HepG2 (cell line): ENCODE measurements at regions not wholly inside any gene's neighbourhood (a gene's known extent, or its start where the extent isn't known, plus 50 kb on each side); places are given as distances from the start of the nearest gene placed in this dataset.

ENCODE experiments used
- ATAC-seq: fragments of 200-7000 bp; cut with Tn5 transposase; 3 replicates; pipeline ENCODE4 v1.9.1; 2020; ENCODE audit warnings: mild to moderate bottlenecking, moderate library complexity
- BruUV-seq: library from RNA; stranded (reverse); fragments of 400-500 nt; replicated peaks from 2 replicates; lab custom pipeline; 2021; lab: Mats Ljungman, UMichigan
- CTCF ChIA-PET: fragments of 300-600 bp; formaldehyde crosslinking; extraction: SDS; loops from one replicate; lab custom pipeline; 2021; ENCODE audit warnings: low total read pairs, inconsistent platforms, low intra/inter-chr PET ratio; lab: Yijun Ruan, JAX
- POLR2A ChIA-PET: fragments of 350-600 bp; sonication (Branson Sonifier 250); formaldehyde crosslinking; loops from one replicate; lab custom pipeline; 2020; ENCODE audit warnings: antibody characterized with exemption, inconsistent platforms; lab: Yijun Ruan, JAX
- DNase-seq: peaks from one replicate; pipeline ENCODE4 v3.0.0-alpha.2; 2015; ENCODE audit warnings: low spot score
- FAIRE-seq: peaks from 3 replicates; lab custom pipeline; 2011; peaks lifted over from hg19 to GRCh38; lab: Jason Lieb, UNC
- H2AFZ ChIP-seq: one replicate; pipeline ENCODE4 v1.6.1; 2011; ENCODE audit warnings: low read length, inconsistent platforms
- H3K27ac ChIP-seq: fragments of 300-600 bp; 3 replicates; pipeline ENCODE4 v1.8.0; 2011; ENCODE audit warnings: mixed run types, mild to moderate bottlenecking, mixed read lengths, low read length, inconsistent platforms; ENCODE audit not compliant: insufficient read depth; ENCODE audit errors: extremely low read length
- H3K27me3 ChIP-seq, 2 experiments: fragments of 200-600 bp in 1 of 2; 2 replicates in 1 of 2; 3 replicates in 1 of 2; pipeline versions ENCODE4 v1.6.0 to v1.8.0; 2011; ENCODE audit warnings: low read length in 2 of 2, mild to moderate bottlenecking in 2 of 2, moderate library complexity in 2 of 2, inconsistent platforms in 1 of 2; ENCODE audit not compliant: insufficient read depth in 2 of 2, control insufficient read depth in 1 of 2
- H3K36me3 ChIP-seq, 2 experiments: fragments of 200-600 bp in 1 of 2; replicated peaks in 1 of 2; 2 replicates in 1 of 2; 3 replicates in 1 of 2; pipeline versions ENCODE4 v1.5.1 to v1.8.0; 2011; ENCODE audit warnings: low read length in 2 of 2, inconsistent platforms in 1 of 2; ENCODE audit not compliant: insufficient read depth in 2 of 2, control insufficient read depth in 1 of 2
- H3K4me1 ChIP-seq: 2 replicates; pipeline ENCODE4 v1.5.1; 2012; ENCODE audit warnings: low read length, inconsistent platforms; ENCODE audit not compliant: insufficient read depth
- H3K4me2 ChIP-seq: 2 replicates; pipeline ENCODE4 v1.6.0; 2011; ENCODE audit warnings: low read depth, low read length, inconsistent platforms
- H3K4me3 ChIP-seq, 3 experiments: fragments of 200-600 bp in 1 of 3; sonication (generic), shearing (Covaris generic) in 1 of 3; replicated peaks in 1 of 3; 2 replicates each; pipeline ENCODE4 v1.5.1; 2011 to 2016; ENCODE audit warnings: low read length in 3 of 3, inconsistent platforms in 2 of 3, low read depth in 2 of 3, mild to moderate bottlenecking in 2 of 3, control low read depth in 1 of 3, mixed read lengths in 1 of 3; ENCODE audit not compliant: insufficient read depth in 1 of 3
- H3K79me2 ChIP-seq: one replicate; pipeline ENCODE4 v1.6.1; 2011; ENCODE audit warnings: low read length, inconsistent platforms; ENCODE audit not compliant: insufficient read depth
- H3K9ac ChIP-seq: 2 replicates; pipeline ENCODE4 v1.6.0; 2011; ENCODE audit warnings: mild to moderate bottlenecking, low read depth, low read length, inconsistent platforms; ENCODE audit not compliant: insufficient read depth
- H3K9me3 ChIP-seq: 2 replicates; pipeline ENCODE4 v1.5.1; 2012; ENCODE audit warnings: mild to moderate bottlenecking, low read length
- H4K20me1 ChIP-seq: 2 replicates; pipeline ENCODE4 v1.6.0; 2011; ENCODE audit warnings: inconsistent platforms, mild to moderate bottlenecking, low read length, moderate library complexity; ENCODE audit not compliant: insufficient read depth
- CREM ChIP-seq, 2 experiments: sonication (generic) in 1 of 2; formaldehyde crosslinking in 1 of 2; IDR thresholded peaks; 2 replicates each; pipeline versions ENCODE4 v1.4.0 to v1.6.1; 2016 to 2020; ENCODE audit warnings: antibody characterized with exemption in 1 of 2, mild to moderate bottlenecking in 1 of 2, missing genetic modification reagents in 1 of 2
- HNRNPLL ChIP-seq: fragments of 200-400 bp; formaldehyde crosslinking; IDR thresholded peaks from 2 replicates; pipeline ENCODE4 v1.6.1; 2017; ENCODE audit warnings: mild to moderate bottlenecking, low read depth, low read length; ENCODE audit not compliant: poor library complexity, severe bottlenecking
- KDM1A ChIP-seq: IDR thresholded peaks from 2 replicates; pipeline ENCODE4 v1.6.1; 2016; ENCODE audit warnings: missing compliant biosample characterization
- RAD51 ChIP-seq: fragments of 450-650 bp; IDR thresholded peaks from 2 replicates; pipeline ENCODE4 v1.6.1; 2016; ENCODE audit warnings: borderline replicate concordance
- RARG ChIP-seq: sonication (generic); formaldehyde crosslinking; IDR thresholded peaks from 2 replicates; pipeline ENCODE4 v1.4.0; 2020; ENCODE audit warnings: low read depth, mild to moderate bottlenecking, missing genetic modification reagents
- SOX5 ChIP-seq: IDR thresholded peaks from 2 replicates; pipeline ENCODE4 v1.6.1; 2016; ENCODE audit warnings: borderline replicate concordance
- ZNF101 ChIP-seq: sonication (generic); formaldehyde crosslinking; IDR thresholded peaks from 2 replicates; pipeline ENCODE4 v1.4.0; 2020; ENCODE audit warnings: mild to moderate bottlenecking, low read depth, missing genetic modification reagents, borderline replicate concordance
- ZNF367 ChIP-seq: sonication (generic); formaldehyde crosslinking; IDR thresholded peaks from 2 replicates; pipeline ENCODE4 v1.4.0; 2020; ENCODE audit warnings: missing genetic modification reagents, borderline replicate concordance
- ZNF629 ChIP-seq: sonication (generic); formaldehyde crosslinking; conservative IDR thresholded peaks from 2 replicates; pipeline ENCODE4 v1.5.0; 2020; ENCODE audit warnings: missing genetic modification reagents
- WGBS: methylation state at CpG from one replicate; pipeline ENCODE4 v1.1.6; 2017; ENCODE audit warnings: low lambda C conversion rate; 5-methylcytosine and 5-hydroxymethylcytosine counted together
- in situ Hi-C: cut with HindIII; loops from 2 replicates; pipeline ENCODE4 v1.10.0; 2017; ENCODE audit warnings: low pct_unique_long_range_greater_than_20kb; ENCODE audit not compliant: extremely low pct_ligation_motif_present
- intact Hi-C: fragments of 100-400 bp; cut with micrococcal nuclease; formaldehyde crosslinking; loops from one replicate; pipeline ENCODE4 v1.10.0; 2022; ENCODE audit not compliant: unreplicated experiment
- TF ChIP-seq, protein P1 (sequence below): sonication (generic); formaldehyde crosslinking; IDR thresholded peaks from 2 replicates; pipeline ENCODE4 v1.4.0; 2020; ENCODE audit warnings: missing genetic modification reagents
- TF ChIP-seq, protein P2 (sequence below): sonication (generic); formaldehyde crosslinking; IDR thresholded peaks from 2 replicates; pipeline ENCODE4 v1.4.0; 2020; ENCODE audit warnings: missing genetic modification reagents, borderline replicate concordance
- TF ChIP-seq, protein P3 (sequence below): sonication (generic); formaldehyde crosslinking; IDR thresholded peaks from 2 replicates; pipeline ENCODE4 v1.4.0; 2020; ENCODE audit warnings: missing genetic modification reagents, borderline replicate concordance
- TF ChIP-seq, protein P4 (sequence below): sonication (generic); formaldehyde crosslinking; IDR thresholded peaks from 2 replicates; pipeline ENCODE4 v1.4.0; 2020; ENCODE audit warnings: missing genetic modification reagents, borderline replicate concordance

DNA sequence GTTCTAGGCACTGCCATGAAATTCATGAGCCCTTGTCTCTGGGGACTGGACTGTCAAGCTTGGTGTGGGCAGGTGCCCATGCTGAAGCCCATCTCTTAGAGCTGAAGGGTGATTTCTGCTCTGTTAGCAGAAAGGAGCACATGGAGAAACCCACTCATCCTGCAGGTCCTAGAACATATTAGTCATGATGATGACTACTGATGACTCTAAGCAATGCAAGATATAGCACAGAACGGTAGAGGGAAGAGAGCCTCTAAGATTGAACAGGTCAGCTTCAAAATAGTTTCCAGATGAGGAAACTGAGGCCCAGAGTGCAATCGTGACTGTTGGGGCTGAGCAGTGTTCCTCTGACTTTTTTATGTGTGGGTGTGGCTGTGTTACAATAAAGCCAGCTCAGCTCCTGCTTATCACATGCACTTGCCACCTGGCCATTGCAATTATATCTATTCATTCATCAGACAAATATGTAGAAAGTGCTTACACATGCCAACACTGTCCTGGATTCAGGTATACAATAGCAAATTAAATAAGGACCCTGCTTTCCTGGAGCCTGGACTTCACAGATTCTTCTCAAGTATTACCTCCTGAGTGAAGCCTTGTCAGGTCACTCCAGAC is 140.2 kb upstream of the BRINP1 start:
- no peak overlapping the region for H3K9ac ChIP-seq
- intact Hi-C loops (no loop called here), in situ Hi-C loops (no loop called here)
- H3K27ac ChIP-seq = no peak overlapping the region
- H2AFZ ChIP-seq = no peak overlapping the region
- DNase-seq (no peak), ATAC-seq (no peak), FAIRE-seq (no peak)
- H4K20me1 ChIP-seq = no peaks in the 10 kb centered on the region
- POLR2A ChIA-PET = no interaction called here
- no peaks in the 10 kb centered on the region for H3K27me3 ChIP-seq
- WGBS = 0% methylated on average over 2 of the region's 2 CpGs
- no peak overlapping the region for H3K4me2 ChIP-seq
- CTCF ChIA-PET = no interaction called here
- H3K79me2 ChIP-seq = no peaks in the 10 kb centered on the region
- H3K9me3 ChIP-seq = no peaks in the 10 kb centered on the region
- H3K4me1 ChIP-seq = no peaks in the 10 kb centered on the region
- no peak overlapping the region for H3K4me3 ChIP-seq
- no TSS peak for BruUV-seq
- no peaks in the 10 kb centered on the region for H3K36me3 ChIP-seq
- TF ChIP-seq, protein P1, sequence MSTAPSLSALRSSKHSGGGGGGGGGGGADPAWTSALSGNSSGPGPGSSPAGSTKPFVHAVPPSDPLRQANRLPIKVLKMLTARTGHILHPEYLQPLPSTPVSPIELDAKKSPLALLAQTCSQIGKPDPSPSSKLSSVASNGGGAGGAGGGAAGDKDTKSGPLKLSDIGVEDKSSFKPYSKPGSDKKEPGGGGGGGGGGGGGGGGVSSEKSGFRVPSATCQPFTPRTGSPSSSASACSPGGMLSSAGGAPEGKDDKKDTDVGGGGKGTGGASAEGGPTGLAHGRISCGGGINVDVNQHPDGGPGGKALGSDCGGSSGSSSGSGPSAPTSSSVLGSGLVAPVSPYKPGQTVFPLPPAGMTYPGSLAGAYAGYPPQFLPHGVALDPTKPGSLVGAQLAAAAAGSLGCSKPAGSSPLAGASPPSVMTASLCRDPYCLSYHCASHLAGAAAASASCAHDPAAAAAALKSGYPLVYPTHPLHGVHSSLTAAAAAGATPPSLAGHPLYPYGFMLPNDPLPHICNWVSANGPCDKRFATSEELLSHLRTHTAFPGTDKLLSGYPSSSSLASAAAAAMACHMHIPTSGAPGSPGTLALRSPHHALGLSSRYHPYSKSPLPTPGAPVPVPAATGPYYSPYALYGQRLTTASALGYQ = no peak
- no peak for TF ChIP-seq HNRNPLL
- TF ChIP-seq ZNF629 (CRISPR knock-in tag) = no peak
- TF ChIP-seq KDM1A (CRISPR knock-in tag) = no peak
- TF ChIP-seq, protein P2, sequence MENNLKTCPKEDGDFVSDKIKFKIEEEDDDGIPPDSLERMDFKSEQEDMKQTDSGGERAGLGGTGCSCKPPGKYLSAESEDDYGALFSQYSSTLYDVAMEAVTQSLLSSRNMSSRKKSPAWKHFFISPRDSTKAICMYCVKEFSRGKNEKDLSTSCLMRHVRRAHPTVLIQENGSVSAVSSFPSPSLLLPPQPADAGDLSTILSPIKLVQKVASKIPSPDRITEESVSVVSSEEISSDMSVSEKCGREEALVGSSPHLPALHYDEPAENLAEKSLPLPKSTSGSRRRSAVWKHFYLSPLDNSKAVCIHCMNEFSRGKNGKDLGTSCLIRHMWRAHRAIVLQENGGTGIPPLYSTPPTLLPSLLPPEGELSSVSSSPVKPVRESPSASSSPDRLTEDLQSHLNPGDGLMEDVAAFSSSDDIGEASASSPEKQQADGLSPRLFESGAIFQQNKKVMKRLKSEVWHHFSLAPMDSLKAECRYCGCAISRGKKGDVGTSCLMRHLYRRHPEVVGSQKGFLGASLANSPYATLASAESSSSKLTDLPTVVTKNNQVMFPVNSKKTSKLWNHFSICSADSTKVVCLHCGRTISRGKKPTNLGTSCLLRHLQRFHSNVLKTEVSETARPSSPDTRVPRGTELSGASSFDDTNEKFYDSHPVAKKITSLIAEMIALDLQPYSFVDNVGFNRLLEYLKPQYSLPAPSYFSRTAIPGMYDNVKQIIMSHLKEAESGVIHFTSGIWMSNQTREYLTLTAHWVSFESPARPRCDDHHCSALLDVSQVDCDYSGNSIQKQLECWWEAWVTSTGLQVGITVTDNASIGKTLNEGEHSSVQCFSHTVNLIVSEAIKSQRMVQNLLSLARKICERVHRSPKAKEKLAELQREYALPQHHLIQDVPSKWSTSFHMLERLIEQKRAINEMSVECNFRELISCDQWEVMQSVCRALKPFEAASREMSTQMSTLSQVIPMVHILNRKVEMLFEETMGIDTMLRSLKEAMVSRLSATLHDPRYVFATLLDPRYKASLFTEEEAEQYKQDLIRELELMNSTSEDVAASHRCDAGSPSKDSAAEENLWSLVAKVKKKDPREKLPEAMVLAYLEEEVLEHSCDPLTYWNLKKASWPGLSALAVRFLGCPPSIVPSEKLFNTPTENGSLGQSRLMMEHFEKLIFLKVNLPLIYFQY (CRISPR knock-in tag) = no peak
- no peak for TF ChIP-seq ZNF101 (CRISPR knock-in tag)
- TF ChIP-seq, protein P3, sequence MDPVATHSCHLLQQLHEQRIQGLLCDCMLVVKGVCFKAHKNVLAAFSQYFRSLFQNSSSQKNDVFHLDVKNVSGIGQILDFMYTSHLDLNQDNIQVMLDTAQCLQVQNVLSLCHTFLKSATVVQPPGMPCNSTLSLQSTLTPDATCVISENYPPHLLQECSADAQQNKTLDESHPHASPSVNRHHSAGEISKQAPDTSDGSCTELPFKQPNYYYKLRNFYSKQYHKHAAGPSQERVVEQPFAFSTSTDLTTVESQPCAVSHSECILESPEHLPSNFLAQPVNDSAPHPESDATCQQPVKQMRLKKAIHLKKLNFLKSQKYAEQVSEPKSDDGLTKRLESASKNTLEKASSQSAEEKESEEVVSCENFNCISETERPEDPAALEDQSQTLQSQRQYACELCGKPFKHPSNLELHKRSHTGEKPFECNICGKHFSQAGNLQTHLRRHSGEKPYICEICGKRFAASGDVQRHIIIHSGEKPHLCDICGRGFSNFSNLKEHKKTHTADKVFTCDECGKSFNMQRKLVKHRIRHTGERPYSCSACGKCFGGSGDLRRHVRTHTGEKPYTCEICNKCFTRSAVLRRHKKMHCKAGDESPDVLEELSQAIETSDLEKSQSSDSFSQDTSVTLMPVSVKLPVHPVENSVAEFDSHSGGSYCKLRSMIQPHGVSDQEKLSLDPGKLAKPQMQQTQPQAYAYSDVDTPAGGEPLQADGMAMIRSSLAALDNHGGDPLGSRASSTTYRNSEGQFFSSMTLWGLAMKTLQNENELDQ (CRISPR knock-in tag) = no peak
- TF ChIP-seq, protein P4, sequence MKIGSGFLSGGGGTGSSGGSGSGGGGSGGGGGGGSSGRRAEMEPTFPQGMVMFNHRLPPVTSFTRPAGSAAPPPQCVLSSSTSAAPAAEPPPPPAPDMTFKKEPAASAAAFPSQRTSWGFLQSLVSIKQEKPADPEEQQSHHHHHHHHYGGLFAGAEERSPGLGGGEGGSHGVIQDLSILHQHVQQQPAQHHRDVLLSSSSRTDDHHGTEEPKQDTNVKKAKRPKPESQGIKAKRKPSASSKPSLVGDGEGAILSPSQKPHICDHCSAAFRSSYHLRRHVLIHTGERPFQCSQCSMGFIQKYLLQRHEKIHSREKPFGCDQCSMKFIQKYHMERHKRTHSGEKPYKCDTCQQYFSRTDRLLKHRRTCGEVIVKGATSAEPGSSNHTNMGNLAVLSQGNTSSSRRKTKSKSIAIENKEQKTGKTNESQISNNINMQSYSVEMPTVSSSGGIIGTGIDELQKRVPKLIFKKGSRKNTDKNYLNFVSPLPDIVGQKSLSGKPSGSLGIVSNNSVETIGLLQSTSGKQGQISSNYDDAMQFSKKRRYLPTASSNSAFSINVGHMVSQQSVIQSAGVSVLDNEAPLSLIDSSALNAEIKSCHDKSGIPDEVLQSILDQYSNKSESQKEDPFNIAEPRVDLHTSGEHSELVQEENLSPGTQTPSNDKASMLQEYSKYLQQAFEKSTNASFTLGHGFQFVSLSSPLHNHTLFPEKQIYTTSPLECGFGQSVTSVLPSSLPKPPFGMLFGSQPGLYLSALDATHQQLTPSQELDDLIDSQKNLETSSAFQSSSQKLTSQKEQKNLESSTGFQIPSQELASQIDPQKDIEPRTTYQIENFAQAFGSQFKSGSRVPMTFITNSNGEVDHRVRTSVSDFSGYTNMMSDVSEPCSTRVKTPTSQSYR (CRISPR knock-in tag) = no peak
- no peak for TF ChIP-seq RARG (CRISPR knock-in tag)
- no peak for TF ChIP-seq SOX5 (CRISPR knock-in tag)
- TF ChIP-seq ZNF367 (CRISPR knock-in tag) = no peak
- no peak for TF ChIP-seq RAD51
- no peak for TF ChIP-seq CREM (IDR thresholded peaks at IDR 0.05)
- TF ChIP-seq CREM (CRISPR knock-in tag; IDR thresholded peaks at IDR 0.05) = no peak
